GM12873 (cell line): ENCODE measurements at regions not wholly inside any gene's neighbourhood (a gene's known extent, or its start where the extent isn't known, plus 50 kb on each side); places are given as distances from the start of the nearest gene placed in this dataset.

Experiments
- CTCF ChIP-seq: IDR thresholded peaks from 2 replicates; pipeline ENCODE4 v1.5.1; 2012; ENCODE audit warnings: low read depth, mild to moderate bottlenecking, moderate library complexity, low read length, control low read depth; ENCODE audit not compliant: insufficient read depth; ENCODE audit errors: missing control alignments

GRCh38 chr3:104145164-104145563 lies 1221.5 kb upstream of the ALCAM start:
- no peak for TF ChIP-seq CTCF

DNA sequence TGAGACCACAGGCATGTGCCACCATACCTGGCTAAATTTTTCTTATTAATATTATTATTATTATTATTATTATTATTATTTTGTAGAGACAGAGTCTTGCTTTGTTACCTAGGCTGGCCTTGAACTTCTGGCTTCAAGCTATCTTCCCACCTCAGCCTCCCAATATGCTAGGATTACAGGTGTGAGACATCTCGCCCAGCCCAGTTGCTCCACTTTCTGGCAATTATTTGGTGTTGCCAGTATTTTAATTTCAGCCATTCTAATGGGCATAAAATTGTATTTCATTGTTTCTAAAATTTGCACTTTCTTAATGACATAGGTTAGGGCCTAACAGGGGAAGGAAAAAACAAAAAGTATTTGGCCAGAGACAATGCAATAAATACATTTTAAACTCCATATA lies 1217.6 kb upstream of the ALCAM start:
- TF ChIP-seq CTCF: no peak

DNA sequence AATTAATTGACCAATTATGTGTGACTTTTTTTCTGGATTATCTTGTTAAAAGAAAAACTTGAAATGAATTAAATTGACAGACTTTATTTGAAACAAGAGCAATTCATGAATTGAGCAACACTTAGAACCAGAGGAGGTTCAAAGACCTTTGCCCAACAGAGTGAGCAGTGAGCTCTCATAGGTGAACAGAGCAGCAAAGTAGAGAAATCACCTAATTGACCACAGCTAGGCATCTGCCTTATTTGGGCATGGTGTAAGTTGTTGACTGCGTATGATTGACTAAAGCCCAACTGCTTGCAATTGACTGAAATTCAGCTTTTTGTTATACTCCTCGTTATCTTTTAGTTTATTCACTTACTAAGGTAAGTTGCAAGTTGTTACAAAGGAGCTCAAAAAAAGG lies 1216.0 kb upstream of the ALCAM start:
- TF ChIP-seq CTCF: no peak

DNA sequence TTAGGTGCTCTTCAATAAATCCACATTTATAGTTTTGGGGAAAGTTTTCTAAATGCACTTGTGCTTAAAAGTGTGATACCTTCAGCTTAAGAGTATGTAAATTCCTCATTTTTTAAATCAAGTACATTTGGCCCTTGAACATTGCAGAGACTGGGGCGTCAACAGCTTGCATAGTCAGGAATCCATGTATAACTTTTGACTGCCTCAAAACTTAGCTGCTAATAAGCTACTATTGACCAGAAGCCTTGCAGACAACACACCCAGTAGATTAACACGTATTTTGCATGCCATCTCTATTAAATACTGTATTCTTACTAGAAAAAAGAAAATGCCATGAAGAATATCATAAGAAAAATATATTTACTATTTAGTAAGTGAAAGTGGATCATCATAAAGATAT lies 1211.8 kb upstream of the ALCAM start:
- TF ChIP-seq CTCF: no peak

DNA sequence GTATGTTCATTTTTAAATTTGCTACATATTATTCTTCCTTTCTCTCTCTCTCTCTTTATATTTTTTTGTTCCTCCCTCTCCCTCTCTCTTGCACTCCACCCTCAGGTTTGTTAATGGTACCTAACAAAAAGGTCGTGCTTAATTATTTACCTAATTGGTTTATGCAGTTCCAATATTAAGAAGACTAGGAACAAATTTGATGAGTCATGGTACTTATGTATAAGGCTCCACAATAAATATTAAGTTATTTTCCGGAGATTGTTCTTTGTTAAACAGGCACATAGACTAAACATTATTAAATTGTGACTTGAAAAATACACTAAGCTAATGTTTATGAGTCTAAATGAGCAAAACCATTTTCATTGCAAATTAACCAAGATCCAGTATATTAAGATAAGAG lies 1200.8 kb upstream of the ALCAM start:
- no peak for TF ChIP-seq CTCF

- no peak for TF ChIP-seq CTCF
These were observed 1198.3 kb upstream of the ALCAM start for GRCh38 chr3:104168386-104168785.

- TF ChIP-seq CTCF: no peak
These were observed 1191.0 kb upstream of the ALCAM start for GRCh38 chr3:104175696-104176095.

DNA sequence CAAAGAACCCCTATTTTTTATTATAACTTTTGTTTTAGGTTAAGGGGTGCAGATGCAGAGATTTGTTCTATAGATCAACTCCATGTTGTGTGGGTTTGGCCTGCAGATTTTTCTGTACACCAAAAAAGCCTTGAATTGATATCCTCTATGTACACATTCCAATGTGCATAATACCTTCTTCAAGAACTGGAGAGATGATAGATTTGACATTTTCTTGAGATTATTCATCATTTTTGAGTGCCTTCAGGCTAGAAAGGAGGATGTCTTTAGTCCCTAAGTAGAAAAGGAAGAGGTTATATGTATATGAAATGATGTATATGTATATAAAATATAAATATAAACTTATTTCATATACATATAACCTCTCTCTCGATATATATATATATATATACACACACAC lies 1190.0 kb upstream of the ALCAM start:
- no peak for TF ChIP-seq CTCF
